GM23338 (cell line): ENCODE measurements at regions not wholly inside any gene's neighbourhood (a gene's known extent, or its start where the extent isn't known, plus 50 kb on each side); places are given as distances from the start of the nearest gene placed in this dataset.

ENCODE experiments used
- EZH2 ChIP-seq: fragments of 200-600 bp; sonication (generic); IDR thresholded peaks from one replicate; pipeline ENCODE4 v1.8.0; 2017; ENCODE audit warnings: antibody characterized with exemption, mild to moderate bottlenecking, low read depth; ENCODE audit not compliant: unreplicated experiment
- POLR2AphosphoS5 ChIP-seq: IDR thresholded peaks from 2 replicates; pipeline ENCODE4 v1.6.1; 2016; ENCODE audit warnings: antibody characterized with exemption, low read depth

DNA sequence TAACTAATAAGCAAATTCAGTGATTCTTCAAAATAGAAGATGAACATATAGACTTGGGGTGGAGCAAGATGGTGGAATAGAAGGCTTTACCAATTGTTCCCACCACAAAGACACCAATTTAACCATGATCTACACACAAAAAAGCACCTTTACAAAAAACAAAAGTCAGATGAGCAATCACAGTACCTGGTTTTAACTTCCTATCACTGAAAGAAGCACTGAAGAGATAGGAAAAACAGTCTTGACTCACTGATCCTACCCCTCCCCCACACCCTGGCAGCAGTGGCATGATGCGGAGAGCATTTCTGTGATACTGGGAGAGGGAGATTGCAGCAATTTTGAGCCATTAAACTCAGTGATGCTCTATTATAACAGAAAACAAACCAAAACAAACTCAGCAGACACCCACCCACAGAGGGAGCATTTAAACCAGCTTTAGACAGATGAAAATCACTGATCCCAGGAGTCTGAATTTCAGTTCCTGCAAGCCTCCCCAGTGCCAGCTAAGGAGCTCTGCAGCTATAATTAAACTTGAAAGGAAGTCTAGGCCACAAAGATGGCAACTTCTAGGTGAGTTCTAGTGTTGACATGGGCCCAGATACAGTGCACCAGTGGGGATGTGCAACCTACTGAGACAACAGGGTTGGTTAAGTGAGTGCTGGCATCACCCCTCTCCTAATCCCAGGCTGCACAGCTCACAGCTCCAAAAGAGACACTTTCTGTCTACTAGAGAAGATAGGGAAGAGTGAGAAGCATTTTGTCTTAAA, 161.8 kb upstream of the GRIA4 start:
- no peak for TF ChIP-seq EZH2
- no peak for TF ChIP-seq POLR2AphosphoS5
